ENCODE measurements at regions not wholly inside any gene's neighbourhood (a gene's known extent, or its start where the extent isn't known, plus 50 kb on each side); places are given as distances from the start of the nearest gene placed in this dataset.

DNA sequence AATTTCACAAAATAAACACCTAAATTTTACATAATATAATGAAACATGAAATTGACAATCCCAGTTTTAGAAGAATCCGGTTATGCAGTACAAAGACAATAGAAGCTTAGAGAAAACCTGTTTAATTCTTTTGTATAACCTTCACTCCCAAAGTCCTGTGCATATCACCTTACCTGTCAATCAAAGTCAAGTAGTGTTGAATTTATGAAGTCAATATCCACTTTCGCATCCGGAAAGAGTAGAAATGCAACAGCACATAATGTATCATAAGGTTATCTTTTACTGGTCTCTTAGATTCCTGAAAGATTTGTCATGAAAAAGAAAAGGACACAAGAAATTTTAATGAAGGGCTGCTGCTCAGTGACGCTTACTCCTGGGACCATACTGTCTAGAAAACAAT, 1112.6 kb downstream of the PCDH9 start:
- no peak for TF ChIP-seq ZNF8 (CRISPR knock-in tag; IDR thresholded peaks at IDR 0.05)
- TF ChIP-seq, protein P1, sequence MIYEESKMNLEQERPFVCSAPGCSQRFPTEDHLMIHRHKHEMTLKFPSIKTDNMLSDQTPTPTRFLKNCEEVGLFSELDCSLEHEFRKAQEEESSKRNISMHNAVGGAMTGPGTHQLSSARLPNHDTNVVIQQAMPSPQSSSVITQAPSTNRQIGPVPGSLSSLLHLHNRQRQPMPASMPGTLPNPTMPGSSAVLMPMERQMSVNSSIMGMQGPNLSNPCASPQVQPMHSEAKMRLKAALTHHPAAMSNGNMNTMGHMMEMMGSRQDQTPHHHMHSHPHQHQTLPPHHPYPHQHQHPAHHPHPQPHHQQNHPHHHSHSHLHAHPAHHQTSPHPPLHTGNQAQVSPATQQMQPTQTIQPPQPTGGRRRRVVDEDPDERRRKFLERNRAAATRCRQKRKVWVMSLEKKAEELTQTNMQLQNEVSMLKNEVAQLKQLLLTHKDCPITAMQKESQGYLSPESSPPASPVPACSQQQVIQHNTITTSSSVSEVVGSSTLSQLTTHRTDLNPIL (CRISPR knock-in tag; IDR thresholded peaks at IDR 0.05; ENCODE audit: low read depth), result no peak
- no peak for TF ChIP-seq ZFP30 (CRISPR knock-in tag; IDR thresholded peaks at IDR 0.05)
- no peak for TF ChIP-seq TOX (CRISPR knock-in tag; IDR thresholded peaks at IDR 0.05; ENCODE audit: borderline replicate concordance)
- TF ChIP-seq, protein P2, sequence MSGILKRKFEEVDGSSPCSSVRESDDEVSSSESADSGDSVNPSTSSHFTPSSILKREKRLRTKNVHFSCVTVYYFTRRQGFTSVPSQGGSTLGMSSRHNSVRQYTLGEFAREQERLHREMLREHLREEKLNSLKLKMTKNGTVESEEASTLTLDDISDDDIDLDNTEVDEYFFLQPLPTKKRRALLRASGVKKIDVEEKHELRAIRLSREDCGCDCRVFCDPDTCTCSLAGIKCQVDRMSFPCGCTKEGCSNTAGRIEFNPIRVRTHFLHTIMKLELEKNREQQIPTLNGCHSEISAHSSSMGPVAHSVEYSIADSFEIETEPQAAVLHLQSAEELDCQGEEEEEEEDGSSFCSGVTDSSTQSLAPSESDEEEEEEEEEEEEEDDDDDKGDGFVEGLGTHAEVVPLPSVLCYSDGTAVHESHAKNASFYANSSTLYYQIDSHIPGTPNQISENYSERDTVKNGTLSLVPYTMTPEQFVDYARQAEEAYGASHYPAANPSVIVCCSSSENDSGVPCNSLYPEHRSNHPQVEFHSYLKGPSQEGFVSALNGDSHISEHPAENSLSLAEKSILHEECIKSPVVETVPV (CRISPR knock-in tag; IDR thresholded peaks at IDR 0.05), result no peak
- TF ChIP-seq ESRRG (CRISPR knock-in tag; IDR thresholded peaks at IDR 0.05), result no peak
- no peak for TF ChIP-seq GLIS3 (CRISPR knock-in tag; IDR thresholded peaks at IDR 0.05)
- no peak for TF ChIP-seq ISL1 (CRISPR knock-in tag; IDR thresholded peaks at IDR 0.05)
- TF ChIP-seq, protein P3, sequence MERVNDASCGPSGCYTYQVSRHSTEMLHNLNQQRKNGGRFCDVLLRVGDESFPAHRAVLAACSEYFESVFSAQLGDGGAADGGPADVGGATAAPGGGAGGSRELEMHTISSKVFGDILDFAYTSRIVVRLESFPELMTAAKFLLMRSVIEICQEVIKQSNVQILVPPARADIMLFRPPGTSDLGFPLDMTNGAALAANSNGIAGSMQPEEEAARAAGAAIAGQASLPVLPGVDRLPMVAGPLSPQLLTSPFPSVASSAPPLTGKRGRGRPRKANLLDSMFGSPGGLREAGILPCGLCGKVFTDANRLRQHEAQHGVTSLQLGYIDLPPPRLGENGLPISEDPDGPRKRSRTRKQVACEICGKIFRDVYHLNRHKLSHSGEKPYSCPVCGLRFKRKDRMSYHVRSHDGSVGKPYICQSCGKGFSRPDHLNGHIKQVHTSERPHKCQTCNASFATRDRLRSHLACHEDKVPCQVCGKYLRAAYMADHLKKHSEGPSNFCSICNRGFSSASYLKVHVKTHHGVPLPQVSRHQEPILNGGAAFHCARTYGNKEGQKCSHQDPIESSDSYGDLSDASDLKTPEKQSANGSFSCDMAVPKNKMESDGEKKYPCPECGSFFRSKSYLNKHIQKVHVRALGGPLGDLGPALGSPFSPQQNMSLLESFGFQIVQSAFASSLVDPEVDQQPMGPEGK (CRISPR knock-in tag; IDR thresholded peaks at IDR 0.05; ENCODE audit: borderline replicate concordance), result no peak
- TF ChIP-seq, protein P4, sequence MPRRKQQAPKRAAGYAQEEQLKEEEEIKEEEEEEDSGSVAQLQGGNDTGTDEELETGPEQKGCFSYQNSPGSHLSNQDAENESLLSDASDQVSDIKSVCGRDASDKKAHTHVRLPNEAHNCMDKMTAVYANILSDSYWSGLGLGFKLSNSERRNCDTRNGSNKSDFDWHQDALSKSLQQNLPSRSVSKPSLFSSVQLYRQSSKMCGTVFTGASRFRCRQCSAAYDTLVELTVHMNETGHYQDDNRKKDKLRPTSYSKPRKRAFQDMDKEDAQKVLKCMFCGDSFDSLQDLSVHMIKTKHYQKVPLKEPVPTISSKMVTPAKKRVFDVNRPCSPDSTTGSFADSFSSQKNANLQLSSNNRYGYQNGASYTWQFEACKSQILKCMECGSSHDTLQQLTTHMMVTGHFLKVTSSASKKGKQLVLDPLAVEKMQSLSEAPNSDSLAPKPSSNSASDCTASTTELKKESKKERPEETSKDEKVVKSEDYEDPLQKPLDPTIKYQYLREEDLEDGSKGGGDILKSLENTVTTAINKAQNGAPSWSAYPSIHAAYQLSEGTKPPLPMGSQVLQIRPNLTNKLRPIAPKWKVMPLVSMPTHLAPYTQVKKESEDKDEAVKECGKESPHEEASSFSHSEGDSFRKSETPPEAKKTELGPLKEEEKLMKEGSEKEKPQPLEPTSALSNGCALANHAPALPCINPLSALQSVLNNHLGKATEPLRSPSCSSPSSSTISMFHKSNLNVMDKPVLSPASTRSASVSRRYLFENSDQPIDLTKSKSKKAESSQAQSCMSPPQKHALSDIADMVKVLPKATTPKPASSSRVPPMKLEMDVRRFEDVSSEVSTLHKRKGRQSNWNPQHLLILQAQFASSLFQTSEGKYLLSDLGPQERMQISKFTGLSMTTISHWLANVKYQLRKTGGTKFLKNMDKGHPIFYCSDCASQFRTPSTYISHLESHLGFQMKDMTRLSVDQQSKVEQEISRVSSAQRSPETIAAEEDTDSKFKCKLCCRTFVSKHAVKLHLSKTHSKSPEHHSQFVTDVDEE (CRISPR knock-in tag; IDR thresholded peaks at IDR 0.05), result no peak
